Fibroblast of mammary gland (primary cell): ENCODE measurements at regions not wholly inside any gene's neighbourhood (a gene's known extent, or its start where the extent isn't known, plus 50 kb on each side); places are given as distances from the start of the nearest gene placed in this dataset.
A peak's percentile ranks its signal among the peaks of the same experiment; 100 is the strongest.

Experiments used
- DNase-seq: peaks from one replicate; pipeline ENCODE4 v3.0.0-alpha.2; 2010; ENCODE audit warnings: low read depth
- H3K4me3 ChIP-seq: 2 replicates; pipeline ENCODE4 v1.5.1; 2011; ENCODE audit warnings: low read depth, mild to moderate bottlenecking, low read length, moderate library complexity; ENCODE audit not compliant: control insufficient read depth
- CTCF ChIP-seq: conservative IDR thresholded peaks from 2 replicates; pipeline ENCODE4 v1.5.1; 2011; ENCODE audit warnings: low read depth, low read length, inconsistent platforms; ENCODE audit not compliant: control insufficient read depth, insufficient read depth

- TF ChIP-seq CTCF, result no peak
- peak; percentile 1 for DNase-seq
- no peak overlapping the region for H3K4me3 ChIP-seq
Observed at GRCh38 chr5:103929338-103930013, 366.9 kb upstream of the NUDT12 start.

GRCh38 chr5:103927739-103928138 lies 365.1 kb upstream of the NUDT12 start:
- H3K4me3 ChIP-seq, result no peak overlapping the region
- no peak for TF ChIP-seq CTCF
- no peak for DNase-seq

- TF ChIP-seq CTCF, result no peak
- DNase-seq, result no peak
- no peak overlapping the region for H3K4me3 ChIP-seq
Observed at GRCh38 chr5:103923616-103924168, 361.1 kb upstream of the NUDT12 start.

GRCh38 chr5:103919506-103919905 lies 356.9 kb upstream of the NUDT12 start:
- DNase-seq, result no peak
- H3K4me3 ChIP-seq, result no peak overlapping the region
- TF ChIP-seq CTCF, result no peak

- TF ChIP-seq CTCF, result no peak
- H3K4me3 ChIP-seq, result no peak overlapping the region
- peak; percentile 1 for DNase-seq
Observed at GRCh38 chr5:103918668-103919367, 356.2 kb upstream of the NUDT12 start.

GRCh38 chr5:103915081-103915480 lies 352.5 kb upstream of the NUDT12 start:
- no peak for TF ChIP-seq CTCF
- H3K4me3 ChIP-seq, result no peak overlapping the region
- no peak for DNase-seq
